ENCODE measurements at regions not wholly inside any gene's neighbourhood (a gene's known extent, or its start where the extent isn't known, plus 50 kb on each side); places are given as distances from the start of the nearest gene placed in this dataset.

DNA sequence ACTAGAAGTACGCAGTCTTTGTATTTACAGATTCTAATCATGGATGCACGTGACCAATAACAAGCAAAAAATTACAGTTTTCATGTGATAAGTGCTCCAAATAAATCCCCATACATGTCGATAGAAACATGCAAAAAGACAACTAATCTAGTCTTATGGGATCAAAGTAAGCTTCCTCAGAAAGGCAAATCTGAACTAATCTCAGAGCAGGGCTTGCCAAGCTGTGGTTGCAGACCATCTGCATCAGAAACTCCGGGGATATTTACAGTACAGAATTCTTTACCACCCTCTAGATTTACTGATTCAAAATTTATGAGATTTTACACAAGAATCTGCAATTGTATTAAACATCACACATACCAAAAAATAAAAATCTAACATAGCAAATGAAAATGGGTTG is 1435.5 kb downstream of the MRPL39 start:
- Histone ChIP-seq H3K27me3 (replicated peaks in 2 of 5; ENCODE audit: control insufficient read depth in 4 of 5, insufficient read depth in 5 of 5, low read length in 4 of 5) (no peaks in the 10 kb centered on the region), H3K4me1 (ENCODE audit: control extremely low read depth in 1 of 4, control insufficient read depth in 4 of 4, insufficient read depth in 4 of 4, low read length in 3 of 4) (no peaks in the 10 kb centered on the region), H3K4me3 (ENCODE audit: control insufficient read depth in 1 of 7, extremely low read depth in 1 of 7, insufficient read depth in 4 of 7, low read depth in 2 of 7, low read length in 6 of 7) (no peak overlapping the region), H3K9me3 (ENCODE audit: control extremely low read depth in 1 of 5, control insufficient read depth in 4 of 5, insufficient read depth in 2 of 5, low read depth in 1 of 5, low read length in 4 of 5) (peaks cover 0 to 2% (median 0%) of the 10 kb centered on the region in 5 experiments), H3K27ac (ENCODE audit: insufficient read depth in 1 of 2, low read depth in 1 of 2, low read length in 2 of 2, poor library complexity in 1 of 2, severe bottlenecking in 2 of 2) (no peak overlapping the region), H3K36me3 (ENCODE audit: control insufficient read depth in 4 of 4, insufficient read depth in 4 of 4, low read length in 3 of 4) (no peaks in the 10 kb centered on the region)
- ChIA-PET CTCF (interaction anchor here (0.6 to 1.3 kb wide), 2 partner anchors 101 to 336 kb away, joined by 3 to 4 read pairs; no protein-coding TSS in a partner anchor), POLR2A (no interaction called here)
- no peak for DNase-seq
- 94% methylated on average over 2 of the region's 4 CpGs for WGBS (ENCODE audit: insufficient coverage)

GRCh38 chr21:24163539-24163938 is 1443.7 kb downstream of the MRPL39 start:
- no peaks in the 10 kb centered on the region for H3K9me3 ChIP-seq (ENCODE audit: control extremely low read depth in 1 of 5, control insufficient read depth in 4 of 5, insufficient read depth in 2 of 5, low read depth in 1 of 5, low read length in 4 of 5)
- no peak overlapping the region for H3K4me3 ChIP-seq (ENCODE audit: control insufficient read depth in 1 of 7, extremely low read depth in 1 of 7, insufficient read depth in 4 of 7, low read depth in 2 of 7, low read length in 6 of 7)
- CTCF ChIA-PET = no interaction called here
- POLR2A ChIA-PET = no interaction called here
- no peak for DNase-seq
- no peaks in the 10 kb centered on the region for H3K27me3 ChIP-seq (replicated peaks in 2 of 5; ENCODE audit: control insufficient read depth in 4 of 5, insufficient read depth in 5 of 5, low read length in 4 of 5)
- H3K4me1 ChIP-seq (ENCODE audit: control extremely low read depth in 1 of 4, control insufficient read depth in 4 of 4, insufficient read depth in 4 of 4, low read length in 3 of 4) = no peaks in the 10 kb centered on the region
- H3K36me3 ChIP-seq (ENCODE audit: control insufficient read depth in 4 of 4, insufficient read depth in 4 of 4, low read length in 3 of 4) = no peaks in the 10 kb centered on the region
- WGBS (ENCODE audit: insufficient coverage) = 100% methylated on average over 1 of the region's 8 CpGs
- no peak overlapping the region for H3K27ac ChIP-seq (ENCODE audit: insufficient read depth in 1 of 2, low read depth in 1 of 2, low read length in 2 of 2, poor library complexity in 1 of 2, severe bottlenecking in 2 of 2)

GRCh38 chr21:24160528-24160927 is 1446.8 kb downstream of the MRPL39 start:
- no peaks in the 10 kb centered on the region for H3K4me1 ChIP-seq (ENCODE audit: control extremely low read depth in 1 of 4, control insufficient read depth in 4 of 4, insufficient read depth in 4 of 4, low read length in 3 of 4)
- no peak for DNase-seq
- 98% methylated on average over 4 of the region's 5 CpGs for WGBS (ENCODE audit: insufficient coverage)
- no peaks in the 10 kb centered on the region for H3K9me3 ChIP-seq (ENCODE audit: control extremely low read depth in 1 of 5, control insufficient read depth in 4 of 5, insufficient read depth in 2 of 5, low read depth in 1 of 5, low read length in 4 of 5)
- POLR2A ChIA-PET = no interaction called here
- no peak overlapping the region for H3K4me3 ChIP-seq (ENCODE audit: control insufficient read depth in 1 of 7, extremely low read depth in 1 of 7, insufficient read depth in 4 of 7, low read depth in 2 of 7, low read length in 6 of 7)
- H3K27me3 ChIP-seq (replicated peaks in 2 of 5; ENCODE audit: control insufficient read depth in 4 of 5, insufficient read depth in 5 of 5, low read length in 4 of 5) = no peaks in the 10 kb centered on the region
- H3K27ac ChIP-seq (ENCODE audit: insufficient read depth in 1 of 2, low read depth in 1 of 2, low read length in 2 of 2, poor library complexity in 1 of 2, severe bottlenecking in 2 of 2) = no peak overlapping the region
- H3K36me3 ChIP-seq (ENCODE audit: control insufficient read depth in 4 of 4, insufficient read depth in 4 of 4, low read length in 3 of 4) = no peaks in the 10 kb centered on the region
- CTCF ChIA-PET = no interaction called here

DNA sequence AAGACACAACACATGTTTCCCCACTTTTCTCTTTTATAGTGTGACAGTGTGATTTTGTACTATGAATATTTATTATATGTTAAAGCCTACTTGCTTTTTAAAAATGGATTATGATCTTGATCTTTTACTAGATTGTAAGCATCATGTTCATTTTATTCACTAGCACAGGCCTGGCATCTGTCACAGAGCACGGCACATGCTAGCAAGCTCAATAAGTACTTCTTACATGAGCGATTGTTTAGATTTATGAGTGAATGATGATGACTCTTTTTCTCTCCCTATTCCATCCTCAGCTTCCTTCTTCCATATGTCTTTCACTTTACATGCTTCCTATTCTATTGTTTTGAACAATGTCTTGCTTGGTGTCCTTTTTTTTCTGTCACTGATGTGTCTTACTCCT is 1454.1 kb downstream of the MRPL39 start:
- Histone ChIP-seq H3K4me1 (ENCODE audit: control extremely low read depth in 1 of 4, control insufficient read depth in 4 of 4, insufficient read depth in 4 of 4, low read length in 3 of 4) (no peaks in the 10 kb centered on the region), H3K4me3 (ENCODE audit: control insufficient read depth in 1 of 7, extremely low read depth in 1 of 7, insufficient read depth in 4 of 7, low read depth in 2 of 7, low read length in 6 of 7) (no peak overlapping the region), H3K27ac (ENCODE audit: insufficient read depth in 1 of 2, low read depth in 1 of 2, low read length in 2 of 2, poor library complexity in 1 of 2, severe bottlenecking in 2 of 2) (no peak overlapping the region), H3K36me3 (ENCODE audit: control insufficient read depth in 4 of 4, insufficient read depth in 4 of 4, low read length in 3 of 4) (no peaks in the 10 kb centered on the region), H3K9me3 (ENCODE audit: control extremely low read depth in 1 of 5, control insufficient read depth in 4 of 5, insufficient read depth in 2 of 5, low read depth in 1 of 5, low read length in 4 of 5) (no peaks in the 10 kb centered on the region), H3K27me3 (replicated peaks in 2 of 5; ENCODE audit: control insufficient read depth in 4 of 5, insufficient read depth in 5 of 5, low read length in 4 of 5) (no peaks in the 10 kb centered on the region)
- no peak for DNase-seq
- WGBS (ENCODE audit: insufficient coverage) = no CpG with 5 or more reads among the region's 2 CpGs
- CTCF ChIA-PET = no interaction called here
- POLR2A ChIA-PET = no interaction called here

DNA sequence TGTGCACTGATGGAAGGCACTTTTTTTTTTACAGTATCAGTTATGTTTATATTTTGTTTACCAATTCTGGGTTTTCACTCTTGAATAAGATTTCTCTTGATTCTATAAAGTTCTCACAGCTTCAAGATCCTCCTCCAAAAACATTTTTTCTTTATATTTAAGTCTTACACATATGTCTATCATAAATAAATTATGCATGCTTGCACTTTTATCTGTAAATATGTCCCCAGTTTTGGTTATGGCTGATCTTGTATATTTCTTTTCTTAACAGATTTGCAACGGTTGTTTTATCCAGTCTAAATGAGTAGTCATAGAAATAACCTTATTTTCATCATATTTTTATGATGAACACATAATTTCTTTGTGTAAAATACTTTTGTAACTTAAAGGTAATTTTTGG is 1456.5 kb downstream of the MRPL39 start:
- Histone ChIP-seq H3K27me3 (replicated peaks in 2 of 5; ENCODE audit: control insufficient read depth in 4 of 5, insufficient read depth in 5 of 5, low read length in 4 of 5) (no peaks in the 10 kb centered on the region), H3K27ac (ENCODE audit: insufficient read depth in 1 of 2, low read depth in 1 of 2, low read length in 2 of 2, poor library complexity in 1 of 2, severe bottlenecking in 2 of 2) (no peak overlapping the region), H3K36me3 (ENCODE audit: control insufficient read depth in 4 of 4, insufficient read depth in 4 of 4, low read length in 3 of 4) (no peaks in the 10 kb centered on the region), H3K9me3 (ENCODE audit: control extremely low read depth in 1 of 5, control insufficient read depth in 4 of 5, insufficient read depth in 2 of 5, low read depth in 1 of 5, low read length in 4 of 5) (no peaks in the 10 kb centered on the region), H3K4me1 (ENCODE audit: control extremely low read depth in 1 of 4, control insufficient read depth in 4 of 4, insufficient read depth in 4 of 4, low read length in 3 of 4) (no peaks in the 10 kb centered on the region), H3K4me3 (ENCODE audit: control insufficient read depth in 1 of 7, extremely low read depth in 1 of 7, insufficient read depth in 4 of 7, low read depth in 2 of 7, low read length in 6 of 7) (no peak overlapping the region)
- WGBS (ENCODE audit: insufficient coverage) = no CpG with 5 or more reads among the region's 1 CpG
- ChIA-PET CTCF (no interaction called here), POLR2A (no interaction called here)
- no peak for DNase-seq

DNA sequence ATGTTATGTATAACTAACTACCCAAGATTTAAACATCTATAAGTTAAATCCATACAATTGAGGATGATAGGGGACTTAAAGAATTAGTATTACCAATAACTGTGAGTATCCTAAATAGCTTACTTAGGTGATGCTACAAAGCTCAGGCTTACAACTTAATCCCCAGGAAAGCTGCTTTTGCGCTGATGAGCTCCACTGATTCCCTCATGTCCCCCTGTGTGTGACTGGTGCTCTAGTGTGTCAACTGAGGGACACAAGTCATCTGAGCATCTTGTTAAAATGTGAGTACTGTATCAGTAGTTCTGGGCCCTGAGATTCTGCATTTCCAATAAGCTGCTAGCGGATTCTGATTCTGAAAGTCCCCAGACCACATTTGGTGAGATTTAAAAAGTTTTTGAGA is 1458.8 kb downstream of the MRPL39 start:
- H3K4me3 ChIP-seq (ENCODE audit: control insufficient read depth in 1 of 7, extremely low read depth in 1 of 7, insufficient read depth in 4 of 7, low read depth in 2 of 7, low read length in 6 of 7) = no peak overlapping the region
- DNase-seq = no peak
- WGBS (ENCODE audit: insufficient coverage) = 91% methylated on average over 1 of the region's 2 CpGs
- no peaks in the 10 kb centered on the region for H3K27me3 ChIP-seq (replicated peaks in 2 of 5; ENCODE audit: control insufficient read depth in 4 of 5, insufficient read depth in 5 of 5, low read length in 4 of 5)
- H3K36me3 ChIP-seq (ENCODE audit: control insufficient read depth in 4 of 4, insufficient read depth in 4 of 4, low read length in 3 of 4) = no peaks in the 10 kb centered on the region
- ChIA-PET CTCF (interaction anchor here (1.3 to 1.6 kb wide), 2 partner anchors 10 to 13 kb away, joined by 3 read pairs; no protein-coding TSS in a partner anchor), POLR2A (no interaction called here)
- no peak overlapping the region for H3K27ac ChIP-seq (ENCODE audit: insufficient read depth in 1 of 2, low read depth in 1 of 2, low read length in 2 of 2, poor library complexity in 1 of 2, severe bottlenecking in 2 of 2)
- H3K9me3 ChIP-seq (ENCODE audit: control extremely low read depth in 1 of 5, control insufficient read depth in 4 of 5, insufficient read depth in 2 of 5, low read depth in 1 of 5, low read length in 4 of 5) = no peaks in the 10 kb centered on the region
- H3K4me1 ChIP-seq (ENCODE audit: control extremely low read depth in 1 of 4, control insufficient read depth in 4 of 4, insufficient read depth in 4 of 4, low read length in 3 of 4) = no peaks in the 10 kb centered on the region

DNA sequence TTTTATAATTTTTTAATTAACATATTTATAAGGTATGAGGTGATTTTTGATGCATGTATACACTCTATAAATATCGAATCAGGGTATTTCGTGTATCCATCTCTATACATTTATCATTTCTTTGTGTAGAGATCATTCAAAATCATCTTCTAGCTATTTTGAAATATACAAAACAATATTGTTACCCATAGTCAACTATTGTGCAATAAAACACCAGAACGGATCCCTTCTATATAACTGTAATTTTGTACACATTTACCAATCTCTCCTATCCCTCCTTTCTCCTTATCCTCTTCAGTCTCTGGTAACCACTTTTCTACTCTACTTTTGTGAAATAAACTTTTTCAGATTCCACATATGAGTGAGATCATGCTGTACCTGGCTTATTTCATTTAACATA is 1459.6 kb downstream of the MRPL39 start:
- CTCF ChIA-PET = no interaction called here
- WGBS (ENCODE audit: insufficient coverage) = 93% methylated on average over 1 of the region's 3 CpGs

More for the DNA sequence above, 1459.6 kb downstream of the MRPL39 start:
- Histone ChIP-seq H3K9me3 (ENCODE audit: control extremely low read depth in 1 of 5, control insufficient read depth in 4 of 5, insufficient read depth in 2 of 5, low read depth in 1 of 5, low read length in 4 of 5) (no peaks in the 10 kb centered on the region), H3K27ac (ENCODE audit: insufficient read depth in 1 of 2, low read depth in 1 of 2, low read length in 2 of 2, poor library complexity in 1 of 2, severe bottlenecking in 2 of 2) (no peak overlapping the region), H3K4me1 (ENCODE audit: control extremely low read depth in 1 of 4, control insufficient read depth in 4 of 4, insufficient read depth in 4 of 4, low read length in 3 of 4) (no peaks in the 10 kb centered on the region), H3K36me3 (ENCODE audit: control insufficient read depth in 4 of 4, insufficient read depth in 4 of 4, low read length in 3 of 4) (no peaks in the 10 kb centered on the region), H3K4me3 (ENCODE audit: control insufficient read depth in 1 of 7, extremely low read depth in 1 of 7, insufficient read depth in 4 of 7, low read depth in 2 of 7, low read length in 6 of 7) (no peak overlapping the region), H3K27me3 (replicated peaks in 2 of 5; ENCODE audit: control insufficient read depth in 4 of 5, insufficient read depth in 5 of 5, low read length in 4 of 5) (no peaks in the 10 kb centered on the region)
- POLR2A ChIA-PET = no interaction called here
- no peak for DNase-seq
